ENCODE measurements at regions not wholly inside any gene's neighbourhood (a gene's known extent, or its start where the extent isn't known, plus 50 kb on each side); places are given as distances from the start of the nearest gene placed in this dataset.

DNA sequence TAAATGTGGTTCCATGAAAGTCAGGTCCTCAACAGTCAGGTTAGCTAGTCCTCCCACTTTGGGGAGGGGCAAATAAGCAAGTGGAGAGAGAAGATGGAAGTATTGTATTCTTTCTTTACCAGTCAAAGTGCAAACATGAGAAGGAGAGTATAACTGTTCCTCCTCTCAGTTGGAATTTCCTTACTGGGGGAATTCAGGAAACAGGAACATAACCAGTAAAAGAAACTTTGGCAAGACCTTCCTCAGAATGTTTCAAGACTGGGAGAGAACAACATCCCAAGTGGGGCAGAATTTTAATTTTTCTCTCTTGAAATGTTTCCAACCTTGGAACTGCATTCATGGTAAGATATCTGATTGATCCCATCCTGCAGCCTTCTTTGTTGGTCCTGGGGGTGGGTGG, 552.4 kb upstream of the TNP1 start:
- TF ChIP-seq, protein P1, sequence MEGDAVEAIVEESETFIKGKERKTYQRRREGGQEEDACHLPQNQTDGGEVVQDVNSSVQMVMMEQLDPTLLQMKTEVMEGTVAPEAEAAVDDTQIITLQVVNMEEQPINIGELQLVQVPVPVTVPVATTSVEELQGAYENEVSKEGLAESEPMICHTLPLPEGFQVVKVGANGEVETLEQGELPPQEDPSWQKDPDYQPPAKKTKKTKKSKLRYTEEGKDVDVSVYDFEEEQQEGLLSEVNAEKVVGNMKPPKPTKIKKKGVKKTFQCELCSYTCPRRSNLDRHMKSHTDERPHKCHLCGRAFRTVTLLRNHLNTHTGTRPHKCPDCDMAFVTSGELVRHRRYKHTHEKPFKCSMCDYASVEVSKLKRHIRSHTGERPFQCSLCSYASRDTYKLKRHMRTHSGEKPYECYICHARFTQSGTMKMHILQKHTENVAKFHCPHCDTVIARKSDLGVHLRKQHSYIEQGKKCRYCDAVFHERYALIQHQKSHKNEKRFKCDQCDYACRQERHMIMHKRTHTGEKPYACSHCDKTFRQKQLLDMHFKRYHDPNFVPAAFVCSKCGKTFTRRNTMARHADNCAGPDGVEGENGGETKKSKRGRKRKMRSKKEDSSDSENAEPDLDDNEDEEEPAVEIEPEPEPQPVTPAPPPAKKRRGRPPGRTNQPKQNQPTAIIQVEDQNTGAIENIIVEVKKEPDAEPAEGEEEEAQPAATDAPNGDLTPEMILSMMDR (IDR thresholded peaks at IDR 0.05), result no peak
- no peak for TF ChIP-seq ZFX (IDR thresholded peaks at IDR 0.05; ENCODE audit: borderline replicate concordance)
